ENCODE measurements at regions not wholly inside any gene's neighbourhood (a gene's known extent, or its start where the extent isn't known, plus 50 kb on each side); places are given as distances from the start of the nearest gene placed in this dataset.

GRCh38 chr1:234554218-234554697, 55.7 kb downstream of the IRF2BP2 start:
- DNase-seq, result no peak

- no peak for DNase-seq
These were observed 56.5 kb downstream of the IRF2BP2 start for GRCh38 chr1:234553240-234554188.

- DNase-seq, result no peak
These were observed 59.0 kb downstream of the IRF2BP2 start for GRCh38 chr1:234551032-234551378.

GRCh38 chr1:234550341-234551031, 59.5 kb downstream of the IRF2BP2 start:
- DNase-seq, result no peak

- DNase-seq, result no peak
These were observed 60.4 kb downstream of the IRF2BP2 start for GRCh38 chr1:234549447-234550021.

GRCh38 chr1:234546890-234547788, 62.8 kb downstream of the IRF2BP2 start:
- DNase-seq, result no peak

- DNase-seq, result no peak
These were observed 63.6 kb downstream of the IRF2BP2 start for GRCh38 chr1:234546387-234546704.

- no peak for DNase-seq
These were observed 64.2 kb downstream of the IRF2BP2 start for GRCh38 chr1:234545517-234546386.

GRCh38 chr1:234544087-234544579, 65.2 kb upstream of the TARBP1 start:
- peak; percentile 37 for DNase-seq

GRCh38 chr1:234543442-234544086, 64.6 kb upstream of the TARBP1 start:
- DNase-seq, result no peak

GRCh38 chr1:234542211-234542850, 63.4 kb upstream of the TARBP1 start:
- no peak for DNase-seq

GRCh38 chr1:234541286-234541975, 62.5 kb upstream of the TARBP1 start:
- no peak for DNase-seq

GRCh38 chr1:234540404-234540762, 61.4 kb upstream of the TARBP1 start:
- DNase-seq, result no peak

- no peak for DNase-seq
These were observed 60.9 kb upstream of the TARBP1 start for GRCh38 chr1:234539666-234540403.

- no peak for DNase-seq
These were observed 60.1 kb upstream of the TARBP1 start for GRCh38 chr1:234538930-234539649.

- DNase-seq, result no peak
These were observed 59.2 kb upstream of the TARBP1 start for GRCh38 chr1:234538062-234538731.

GRCh38 chr1:234537236-234537635, 58.3 kb upstream of the TARBP1 start:
- DNase-seq, result no peak

GRCh38 chr1:234536741-234537140, 57.8 kb upstream of the TARBP1 start:
- DNase-seq, result no peak

Measured in NCI-H1048 (cell line).